NCI-H774 (cell line): ENCODE measurements at regions not wholly inside any gene's neighbourhood (a gene's known extent, or its start where the extent isn't known, plus 50 kb on each side); places are given as distances from the start of the nearest gene placed in this dataset.
"Not testable (repeated sequence)": the region's sequence is repeated elsewhere in the genome, so short reads cannot be mapped to it uniquely, and the experiment has no call there.

Experiments
- DNase-seq: peaks from one replicate; lab custom pipeline; 2025; lab: John Stamatoyannopoulos, UW

- no peak for DNase-seq
These were observed 102.9 kb upstream of the ARMC3 start for GRCh38 chr10:22824984-22825383.

GRCh38 chr10:22824520-22824919 is 103.3 kb upstream of the ARMC3 start:
- peak; percentile 58 for DNase-seq

GRCh38 chr10:22823109-22823508 is 104.7 kb upstream of the ARMC3 start:
- no peak for DNase-seq

- DNase-seq = not testable (repeated sequence)
These were observed 105.9 kb upstream of the ARMC3 start for GRCh38 chr10:22821921-22822320.

- no peak for DNase-seq
These were observed 106.4 kb upstream of the ARMC3 start for GRCh38 chr10:22821501-22821900.

GRCh38 chr10:22816298-22816653 is 101.9 kb upstream of the PIP4K2A start:
- DNase-seq = no peak

GRCh38 chr10:22810643-22811465 is 96.5 kb upstream of the PIP4K2A start:
- no peak for DNase-seq

GRCh38 chr10:22807238-22807637 is 92.9 kb upstream of the PIP4K2A start:
- DNase-seq = no peak

GRCh38 chr10:22805304-22805703 is 90.9 kb upstream of the PIP4K2A start:
- DNase-seq = peak; percentile 75

- no peak for DNase-seq
These were observed 89.0 kb upstream of the PIP4K2A start for GRCh38 chr10:22803261-22803885.

- DNase-seq = no peak
These were observed 87.4 kb upstream of the PIP4K2A start for GRCh38 chr10:22801785-22802184.

GRCh38 chr10:22797796-22798195 is 83.4 kb upstream of the PIP4K2A start:
- DNase-seq = not testable (repeated sequence)

GRCh38 chr10:22795546-22795945 is 81.2 kb upstream of the PIP4K2A start:
- no peak for DNase-seq

- no peak for DNase-seq
These were observed 77.8 kb upstream of the PIP4K2A start for GRCh38 chr10:22792161-22792560.

- no peak for DNase-seq
These were observed 77.3 kb upstream of the PIP4K2A start for GRCh38 chr10:22791665-22792064.

GRCh38 chr10:22784668-22785067 is 70.3 kb upstream of the PIP4K2A start:
- DNase-seq = no peak

- DNase-seq = no peak
These were observed 69.4 kb upstream of the PIP4K2A start for GRCh38 chr10:22783807-22784206.

- DNase-seq = no peak
These were observed 66.1 kb upstream of the PIP4K2A start for GRCh38 chr10:22780474-22780885.

GRCh38 chr10:22779331-22780019 is 65.1 kb upstream of the PIP4K2A start:
- DNase-seq = no peak

GRCh38 chr10:22774102-22774501 is 59.7 kb upstream of the PIP4K2A start:
- no peak for DNase-seq

GRCh38 chr10:22771631-22772030 is 57.3 kb upstream of the PIP4K2A start:
- DNase-seq = not testable (repeated sequence)

- no peak for DNase-seq
These were observed 55.9 kb upstream of the PIP4K2A start for GRCh38 chr10:22770270-22770669.

GRCh38 chr10:22767859-22768258 is 53.5 kb upstream of the PIP4K2A start:
- no peak for DNase-seq
